ENCODE measurements at regions not wholly inside any gene's neighbourhood (a gene's known extent, or its start where the extent isn't known, plus 50 kb on each side); places are given as distances from the start of the nearest gene placed in this dataset.

DNA sequence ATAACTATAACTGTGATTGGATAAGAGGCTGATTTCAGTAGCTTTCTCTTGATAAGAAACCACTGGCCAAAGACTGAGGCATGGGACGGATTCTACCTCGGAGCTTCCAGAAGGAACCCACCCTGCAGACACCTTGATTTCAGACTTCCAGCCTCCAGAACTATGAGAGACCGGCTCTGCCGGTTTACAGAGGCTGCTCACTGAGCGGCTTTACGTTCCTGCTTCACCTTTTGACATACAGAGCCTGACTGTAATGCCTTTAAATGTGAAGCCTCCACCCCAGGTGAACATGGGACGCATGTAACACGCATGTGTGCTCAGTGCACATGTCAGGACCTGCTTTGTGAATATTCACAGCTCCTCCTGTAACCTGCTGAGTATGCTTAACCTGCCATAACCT is 361.5 kb downstream of the CTTN start:
- Histone ChIP-seq H3K9me3 (ENCODE audit: control insufficient read depth, low read depth, low read length) (no peaks in the 10 kb centered on the region), H2BK15ac (ENCODE audit: low read depth, low read length) (no peak overlapping the region), H3K18ac (ENCODE audit: insufficient read length, low read depth, low read length) (no peak overlapping the region), H3K23me2 (ENCODE audit: insufficient read length, low read depth, low read length, poor library complexity, severe bottlenecking) (no peaks in the 10 kb centered on the region), H3K9ac (ENCODE audit: extremely low read depth, insufficient read length, low read length) (no peak overlapping the region), H3K27me3 (ENCODE audit: insufficient read depth, low read length) (no peaks in the 10 kb centered on the region), H4K5ac (ENCODE audit: insufficient read length, low read depth, low read length) (no peak overlapping the region), H2AFZ (ENCODE audit: low read length) (no peak overlapping the region), H2BK5ac (ENCODE audit: insufficient read length, low read length) (no peak overlapping the region), H3K79me2 (ENCODE audit: insufficient read depth, low read length) (no peaks in the 10 kb centered on the region; the same call in 1 of the 2 replicates), H4K91ac (ENCODE audit: insufficient read length, low read depth, low read length) (no peak overlapping the region), H3K27ac (ENCODE audit: insufficient read length, low read depth, low read length) (no peak overlapping the region), H2BK20ac (ENCODE audit: low read depth, low read length, poor library complexity, severe bottlenecking) (no peak overlapping the region), H3K23ac (ENCODE audit: insufficient read length, low read depth, low read length) (no peak overlapping the region), H4K8ac (replicated peaks; ENCODE audit: insufficient read length, low read depth, low read length) (no peak overlapping the region), H3T11ph (ENCODE audit: low read length) (no peak overlapping the region), H3K4me2 (ENCODE audit: insufficient read depth, insufficient read length, low read length) (no peak overlapping the region), H2AK5ac (ENCODE audit: insufficient read length, low read length) (no peak overlapping the region), H3K56ac (ENCODE audit: insufficient read length, low read depth, low read length) (no peak overlapping the region), H2BK12ac (ENCODE audit: insufficient read length, low read depth, low read length) (no peak overlapping the region), H3K14ac (ENCODE audit: insufficient read depth, low read length) (no peak overlapping the region), H4K20me1 (ENCODE audit: control insufficient read depth, insufficient read depth, insufficient read length) (no peaks in the 10 kb centered on the region), H3K79me1 (ENCODE audit: insufficient read depth, low read depth, low read length, poor library complexity, severe bottlenecking) (no peaks in the 10 kb centered on the region), H2BK120ac (ENCODE audit: low read depth, low read length, poor library complexity, severe bottlenecking) (no peak overlapping the region), H3K4me1 (ENCODE audit: insufficient read depth, low read length) (no peaks in the 10 kb centered on the region; the same call in 1 of the 2 replicates), H3K4ac (ENCODE audit: low read depth, low read length) (no peak overlapping the region)
- Mint-ChIP-seq H3K36me3 (ENCODE audit: insufficient read depth in 1 of 3, low read depth in 3 of 3) (peaks cover 6 to 12% (median 8%) of the 10 kb centered on the region in 3 experiments), H3K27ac (no peak overlapping the region), H3K9me3 (peaks cover 0 to 9% of the 10 kb centered on the region in 2 experiments; a peak in 3 of 5 replicates), H3K4me1 (peaks cover 20 to 28% of the 10 kb centered on the region in 2 experiments), H3K27me3 (ENCODE audit: low read depth) (peaks cover 2% of the 10 kb centered on the region), H3K4me3 (no peak overlapping the region)
- DNase-seq, result no peak
- TF ChIP-seq, protein P1, sequence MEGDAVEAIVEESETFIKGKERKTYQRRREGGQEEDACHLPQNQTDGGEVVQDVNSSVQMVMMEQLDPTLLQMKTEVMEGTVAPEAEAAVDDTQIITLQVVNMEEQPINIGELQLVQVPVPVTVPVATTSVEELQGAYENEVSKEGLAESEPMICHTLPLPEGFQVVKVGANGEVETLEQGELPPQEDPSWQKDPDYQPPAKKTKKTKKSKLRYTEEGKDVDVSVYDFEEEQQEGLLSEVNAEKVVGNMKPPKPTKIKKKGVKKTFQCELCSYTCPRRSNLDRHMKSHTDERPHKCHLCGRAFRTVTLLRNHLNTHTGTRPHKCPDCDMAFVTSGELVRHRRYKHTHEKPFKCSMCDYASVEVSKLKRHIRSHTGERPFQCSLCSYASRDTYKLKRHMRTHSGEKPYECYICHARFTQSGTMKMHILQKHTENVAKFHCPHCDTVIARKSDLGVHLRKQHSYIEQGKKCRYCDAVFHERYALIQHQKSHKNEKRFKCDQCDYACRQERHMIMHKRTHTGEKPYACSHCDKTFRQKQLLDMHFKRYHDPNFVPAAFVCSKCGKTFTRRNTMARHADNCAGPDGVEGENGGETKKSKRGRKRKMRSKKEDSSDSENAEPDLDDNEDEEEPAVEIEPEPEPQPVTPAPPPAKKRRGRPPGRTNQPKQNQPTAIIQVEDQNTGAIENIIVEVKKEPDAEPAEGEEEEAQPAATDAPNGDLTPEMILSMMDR (conservative IDR thresholded peaks at IDR 0.05), result no peak
- no CpG with 5 or more reads among the region's 8 CpGs for WGBS (ENCODE audit: extremely low coverage, insufficient read length, low lambda C conversion rate)
